OCI-LY7 (cell line): ENCODE measurements at regions not wholly inside any gene's neighbourhood (a gene's known extent, or its start where the extent isn't known, plus 50 kb on each side); places are given as distances from the start of the nearest gene placed in this dataset.

Experiments
- BruUV-seq: library from RNA; stranded (reverse); fragments of 400-500 nt; replicated peaks from 2 replicates; lab custom pipeline; 2021; lab: Mats Ljungman, UMichigan
- CTCF ChIA-PET: fragments of 300-600 bp; sonication (Branson Sonifier 250); formaldehyde crosslinking; loops from one replicate; lab custom pipeline; 2022; ENCODE audit warnings: antibody characterized with exemption; ENCODE audit not compliant: unreplicated experiment; lab: Charles Lee
- POLR2A ChIA-PET: fragments of 300-600 bp; sonication (Branson Sonifier 250); formaldehyde crosslinking; loops from one replicate; lab custom pipeline; 2022; ENCODE audit warnings: antibody characterized with exemption; lab: Charles Lee
- DNase-seq: peaks from one replicate; pipeline ENCODE4 v3.0.0-alpha.2; 2015; ENCODE audit warnings: low spot score
- H2AFZ ChIP-seq: fragments of 200-600 bp; sonication (generic), shearing (Covaris generic); 2 replicates; pipeline ENCODE4 v1.6.1; 2014; ENCODE audit warnings: mild to moderate bottlenecking, antibody characterized with exemption, low read length, moderate library complexity
- H3K27ac ChIP-seq: fragments of 200-600 bp; sonication (generic); 2 replicates; pipeline ENCODE4 v1.5.1; 2014; ENCODE audit warnings: mixed run types, low read depth, mild to moderate bottlenecking, moderate library complexity, low read length, inconsistent platforms; ENCODE audit not compliant: poor library complexity, severe bottlenecking
- H3K36me3 ChIP-seq: fragments of 200-600 bp; sonication (generic); 2 replicates; pipeline ENCODE4 v1.6.1; 2014; ENCODE audit warnings: mild to moderate bottlenecking, antibody characterized with exemption, low read length, moderate library complexity, mixed read lengths; ENCODE audit not compliant: insufficient read depth
- H3K4me1 ChIP-seq: fragments of 200-600 bp; sonication (generic); 2 replicates; pipeline ENCODE4 v1.5.1; 2014; ENCODE audit warnings: mild to moderate bottlenecking, low read length; ENCODE audit not compliant: insufficient read depth, poor library complexity, severe bottlenecking
- H3K4me2 ChIP-seq: fragments of 200-600 bp; sonication (generic); 2 replicates; pipeline ENCODE4 v1.6.1; 2014; ENCODE audit warnings: mild to moderate bottlenecking, low read length
- H3K4me3 ChIP-seq: fragments of 200-600 bp; sonication (generic); 2 replicates; pipeline ENCODE4 v1.5.1; 2014; ENCODE audit warnings: mild to moderate bottlenecking, low read depth, low read length; ENCODE audit not compliant: poor library complexity, severe bottlenecking
- H3K79me2 ChIP-seq: fragments of 200-600 bp; sonication (generic); 2 replicates; pipeline ENCODE4 v1.6.1; 2016; ENCODE audit warnings: low read depth, mild to moderate bottlenecking, low read length, moderate library complexity, mixed read lengths; ENCODE audit not compliant: insufficient read depth
- H3K9me2 ChIP-seq: fragments of 200-600 bp; sonication (generic); 2 replicates; pipeline ENCODE4 v1.6.1; 2016; ENCODE audit warnings: mild to moderate bottlenecking, low read length, mixed read lengths; ENCODE audit not compliant: insufficient read depth
- H3K9me3 ChIP-seq: fragments of 200-600 bp; sonication (generic); 2 replicates; pipeline ENCODE4 v1.6.1; 2014; ENCODE audit warnings: mild to moderate bottlenecking, mixed run types, low read length, mixed read lengths
- H4K20me1 ChIP-seq: fragments of 200-600 bp; sonication (generic); 2 replicates; pipeline ENCODE4 v1.6.1; 2014; ENCODE audit warnings: mild to moderate bottlenecking, antibody characterized with exemption, low read length, moderate library complexity, mixed read lengths; ENCODE audit not compliant: insufficient read depth
- CTCF ChIP-seq: fragments of 200-600 bp; sonication (generic); conservative IDR thresholded peaks from 2 replicates; pipeline ENCODE4 v1.5.1; 2014; ENCODE audit warnings: mild to moderate bottlenecking, antibody characterized with exemption, low read length, moderate library complexity, mixed read lengths
- EZH2phosphoT487 ChIP-seq: fragments of 200-600 bp; sonication (generic); IDR thresholded peaks from 2 replicates; pipeline ENCODE4 v1.6.1; 2018; ENCODE audit warnings: low read depth, borderline replicate concordance, mild to moderate bottlenecking, mixed run types, antibody characterized with exemption, low read length, moderate library complexity, mixed read lengths
- intact Hi-C: fragments of 100-400 bp; cut with micrococcal nuclease; formaldehyde crosslinking; loops from one replicate; pipeline ENCODE4 v1.10.0; 2022; ENCODE audit not compliant: unreplicated experiment

DNA sequence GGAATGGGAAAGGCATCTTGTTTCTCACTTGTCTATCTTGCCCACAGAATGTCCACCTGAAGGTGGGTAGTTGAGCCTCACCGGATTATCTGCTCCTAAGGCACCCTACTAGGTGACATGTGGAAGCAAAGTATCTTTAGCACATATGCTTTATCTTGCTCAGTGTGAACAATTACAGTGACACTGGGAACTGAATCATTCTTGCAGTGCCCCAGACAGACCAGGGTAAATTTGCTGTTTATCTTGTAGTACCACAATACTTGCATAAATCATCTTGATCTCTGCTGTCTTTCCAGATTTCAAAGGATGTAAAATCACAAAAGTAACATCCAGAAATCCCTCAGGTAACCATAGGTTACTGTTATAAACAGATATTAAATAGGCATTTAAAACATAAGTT lies 930.0 kb upstream of the INTU start:
- Histone ChIP-seq H3K9me3 (no peaks in the 10 kb centered on the region), H3K27ac (no peak overlapping the region), H3K4me3 (no peak overlapping the region), H3K79me2 (no peaks in the 10 kb centered on the region), H4K20me1 (no peaks in the 10 kb centered on the region), H3K36me3 (no peaks in the 10 kb centered on the region), H2AFZ (no peak overlapping the region), H3K4me2 (no peak overlapping the region), H3K9me2 (no peaks in the 10 kb centered on the region), H3K4me1 (no peaks in the 10 kb centered on the region)
- no TSS peak for BruUV-seq
- intact Hi-C loops: no loop called here
- DNase-seq: no peak
- TF ChIP-seq CTCF: no peak
- no peak for TF ChIP-seq EZH2phosphoT487
- CTCF ChIA-PET: no interaction called here
- POLR2A ChIA-PET: no interaction called here

GRCh38 chr4:126705266-126705665 lies 927.5 kb upstream of the INTU start:
- Histone ChIP-seq H3K36me3 (no peaks in the 10 kb centered on the region), H3K4me2 (no peak overlapping the region), H3K4me3 (no peak overlapping the region), H4K20me1 (no peaks in the 10 kb centered on the region), H3K9me3 (no peaks in the 10 kb centered on the region), H3K9me2 (no peaks in the 10 kb centered on the region), H2AFZ (no peak overlapping the region), H3K4me1 (no peaks in the 10 kb centered on the region), H3K79me2 (no peaks in the 10 kb centered on the region), H3K27ac (no peak overlapping the region)
- intact Hi-C loops: no loop called here
- no peak for DNase-seq
- TF ChIP-seq EZH2phosphoT487 (no peak), CTCF (no peak)
- no TSS peak for BruUV-seq
- CTCF ChIA-PET: no interaction called here
- POLR2A ChIA-PET: no interaction called here

DNA sequence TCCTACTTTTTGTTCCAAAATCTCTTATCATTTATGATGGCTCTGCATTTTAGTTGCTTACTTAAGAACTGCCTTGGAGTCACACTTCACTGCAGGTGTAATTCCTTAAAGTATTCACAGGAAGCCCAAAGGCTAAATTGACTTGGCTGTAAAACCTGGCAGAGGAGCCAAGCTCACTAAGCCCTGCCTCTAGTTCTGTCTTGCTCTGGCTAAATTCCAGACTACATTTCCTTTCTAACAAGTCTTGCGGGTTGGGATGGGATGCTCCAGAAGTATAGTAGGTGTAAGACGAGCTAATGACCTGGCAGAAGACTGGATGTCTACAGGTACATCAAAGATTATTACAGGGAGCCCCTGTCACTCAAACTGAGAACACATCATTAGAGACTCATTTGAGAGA lies 924.0 kb upstream of the INTU start:
- CTCF ChIA-PET: no interaction called here
- TF ChIP-seq CTCF (no peak), EZH2phosphoT487 (no peak)
- DNase-seq: no peak
- H3K4me1 ChIP-seq: no peaks in the 10 kb centered on the region
- POLR2A ChIA-PET: no interaction called here
- H3K36me3 ChIP-seq: no peaks in the 10 kb centered on the region
- BruUV-seq: no TSS peak
- no peaks in the 10 kb centered on the region for H4K20me1 ChIP-seq
- H2AFZ ChIP-seq: no peak overlapping the region
- intact Hi-C loops: no loop called here
- H3K79me2 ChIP-seq: no peaks in the 10 kb centered on the region
- no peak overlapping the region for H3K4me2 ChIP-seq
- no peak overlapping the region for H3K4me3 ChIP-seq
- H3K9me3 ChIP-seq: no peaks in the 10 kb centered on the region
- no peak overlapping the region for H3K27ac ChIP-seq
- H3K9me2 ChIP-seq: no peaks in the 10 kb centered on the region
